Glutamatergic neuron (in vitro differentiated cells): ENCODE measurements at regions not wholly inside any gene's neighbourhood (a gene's known extent, or its start where the extent isn't known, plus 50 kb on each side); places are given as distances from the start of the nearest gene placed in this dataset.

Experiments
- DNase-seq: peaks from one replicate; pipeline ENCODE4 v3.0.0; 2022
- H3K27ac Mint-ChIP-seq: one replicate; pipeline ENCODE4 v1.8.0; 2020; ENCODE audit warnings: mild to moderate bottlenecking, mixed read lengths, inconsistent platforms; ENCODE audit not compliant: unreplicated experiment
- H3K27me3 Mint-ChIP-seq: one replicate; pipeline ENCODE4 v1.8.0; 2020; ENCODE audit warnings: mild to moderate bottlenecking, moderate library complexity, mixed read lengths, inconsistent platforms; ENCODE audit not compliant: unreplicated experiment
- H3K36me3 Mint-ChIP-seq: one replicate; pipeline ENCODE4 v1.8.0; 2020; ENCODE audit warnings: mild to moderate bottlenecking, mixed read lengths, inconsistent platforms; ENCODE audit not compliant: unreplicated experiment
- H3K4me1 Mint-ChIP-seq: one replicate; pipeline ENCODE4 v1.8.0; 2020; ENCODE audit warnings: mild to moderate bottlenecking, low read depth, mixed read lengths, inconsistent platforms; ENCODE audit not compliant: unreplicated experiment
- H3K4me3 Mint-ChIP-seq: one replicate; pipeline ENCODE4 v1.8.0; 2020; ENCODE audit warnings: mild to moderate bottlenecking, mixed read lengths, inconsistent platforms; ENCODE audit not compliant: unreplicated experiment
- H3K9me3 Mint-ChIP-seq: one replicate; pipeline ENCODE4 v1.8.0; 2020; ENCODE audit warnings: mild to moderate bottlenecking, moderate library complexity, mixed read lengths, inconsistent platforms; ENCODE audit not compliant: unreplicated experiment
- TF ChIP-seq, protein P1 (sequence below): fragments of 200-600 bp; sonication (generic); IDR thresholded peaks from one replicate; pipeline ENCODE4 v1.5.0; 2021; ENCODE audit not compliant: partially characterized antibody, unreplicated experiment

DNA sequence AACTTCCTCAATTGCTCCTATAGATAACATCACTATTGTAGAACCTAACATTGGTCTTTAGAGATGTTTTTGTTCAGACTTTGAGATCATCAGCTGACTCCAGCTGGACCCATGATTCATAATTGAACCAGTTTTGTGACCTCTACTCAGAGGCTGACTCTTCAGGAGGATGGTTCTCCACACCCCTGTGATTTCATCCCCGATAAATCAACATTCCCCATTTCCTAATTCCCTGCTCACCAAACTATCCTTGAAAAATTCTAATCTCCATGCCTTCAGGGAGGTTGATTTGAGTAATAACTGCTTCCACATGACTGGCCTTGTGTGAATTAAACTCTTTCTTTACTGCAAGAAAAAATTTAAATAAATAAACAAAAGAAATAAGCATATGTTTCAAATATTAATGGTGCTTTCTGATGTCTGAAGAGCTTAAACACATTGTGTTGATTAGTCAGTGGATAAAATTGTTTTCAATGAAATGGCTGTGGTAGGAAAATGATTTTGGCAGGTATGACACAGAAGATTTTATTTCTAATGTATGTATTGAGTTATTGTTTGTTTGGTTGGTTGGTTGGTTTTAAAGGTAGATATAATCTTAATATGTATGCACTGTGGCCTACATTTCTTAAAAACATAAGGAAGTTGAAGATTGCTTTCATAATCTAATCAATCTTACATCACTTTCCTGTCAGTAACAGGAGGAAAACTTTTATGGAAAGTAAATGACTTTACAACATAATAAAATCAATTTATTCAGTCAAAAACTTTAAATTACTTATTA, 427.9 kb upstream of the CCDC179 start:
- no peak for DNase-seq
- Mint-ChIP-seq H3K36me3 (no peaks in the 10 kb centered on the region), H3K27ac (no peak overlapping the region), H3K9me3 (no peaks in the 10 kb centered on the region), H3K27me3 (no peaks in the 10 kb centered on the region), H3K4me1 (no peaks in the 10 kb centered on the region), H3K4me3 (no peak overlapping the region)
- TF ChIP-seq, protein P1, sequence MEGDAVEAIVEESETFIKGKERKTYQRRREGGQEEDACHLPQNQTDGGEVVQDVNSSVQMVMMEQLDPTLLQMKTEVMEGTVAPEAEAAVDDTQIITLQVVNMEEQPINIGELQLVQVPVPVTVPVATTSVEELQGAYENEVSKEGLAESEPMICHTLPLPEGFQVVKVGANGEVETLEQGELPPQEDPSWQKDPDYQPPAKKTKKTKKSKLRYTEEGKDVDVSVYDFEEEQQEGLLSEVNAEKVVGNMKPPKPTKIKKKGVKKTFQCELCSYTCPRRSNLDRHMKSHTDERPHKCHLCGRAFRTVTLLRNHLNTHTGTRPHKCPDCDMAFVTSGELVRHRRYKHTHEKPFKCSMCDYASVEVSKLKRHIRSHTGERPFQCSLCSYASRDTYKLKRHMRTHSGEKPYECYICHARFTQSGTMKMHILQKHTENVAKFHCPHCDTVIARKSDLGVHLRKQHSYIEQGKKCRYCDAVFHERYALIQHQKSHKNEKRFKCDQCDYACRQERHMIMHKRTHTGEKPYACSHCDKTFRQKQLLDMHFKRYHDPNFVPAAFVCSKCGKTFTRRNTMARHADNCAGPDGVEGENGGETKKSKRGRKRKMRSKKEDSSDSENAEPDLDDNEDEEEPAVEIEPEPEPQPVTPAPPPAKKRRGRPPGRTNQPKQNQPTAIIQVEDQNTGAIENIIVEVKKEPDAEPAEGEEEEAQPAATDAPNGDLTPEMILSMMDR: no peak

DNA sequence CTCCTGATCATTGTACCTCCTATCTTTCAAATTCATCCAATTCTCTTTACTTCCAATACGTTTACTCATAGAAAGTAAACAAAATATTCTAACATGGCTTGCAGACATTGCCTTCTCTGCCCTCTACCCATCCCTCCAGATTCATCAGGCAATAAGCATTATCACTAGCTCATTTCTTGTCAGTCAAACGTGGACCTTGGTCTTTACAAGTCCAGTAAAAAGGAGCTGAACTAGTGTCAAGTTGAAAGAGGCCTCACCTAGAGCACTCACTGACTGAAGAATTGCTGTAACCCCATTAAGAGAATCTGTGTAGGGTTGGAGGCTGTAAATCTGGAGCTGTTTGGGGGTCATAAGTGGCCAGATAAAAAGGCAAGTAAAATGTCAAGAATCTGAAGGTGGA, 435.0 kb upstream of the CCDC179 start:
- H3K4me3 Mint-ChIP-seq: no peak overlapping the region
- no peaks in the 10 kb centered on the region for H3K9me3 Mint-ChIP-seq
- H3K27me3 Mint-ChIP-seq: peaks cover 1% of the 10 kb centered on the region
- H3K36me3 Mint-ChIP-seq: no peaks in the 10 kb centered on the region
- TF ChIP-seq, protein P1: no peak
- DNase-seq: no peak
- H3K27ac Mint-ChIP-seq: no peak overlapping the region
- H3K4me1 Mint-ChIP-seq: no peaks in the 10 kb centered on the region

DNA sequence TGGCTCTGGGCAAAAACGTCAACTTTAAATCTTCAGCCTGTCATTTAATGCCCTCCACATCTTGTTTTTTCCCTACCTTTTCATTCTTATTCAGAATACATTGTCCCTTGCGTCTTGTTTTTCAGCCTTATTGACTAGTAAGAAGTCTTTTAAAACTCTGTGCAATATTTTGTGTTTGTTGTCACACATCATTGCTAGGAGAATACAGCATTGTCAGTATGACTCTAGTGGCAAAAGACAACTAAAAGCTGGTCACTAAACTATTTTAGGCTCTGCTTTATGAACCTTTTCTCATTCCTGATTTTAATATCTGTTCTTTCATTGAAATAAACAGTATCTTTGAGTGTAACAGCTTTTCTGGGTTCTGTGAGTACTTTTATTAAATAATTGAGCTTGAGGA, 447.8 kb upstream of the CCDC179 start:
- H3K4me1 Mint-ChIP-seq: peaks cover 4% of the 10 kb centered on the region
- TF ChIP-seq, protein P1: no peak
- H3K36me3 Mint-ChIP-seq: no peaks in the 10 kb centered on the region
- H3K9me3 Mint-ChIP-seq: no peaks in the 10 kb centered on the region
- no peak overlapping the region for H3K27ac Mint-ChIP-seq
- H3K27me3 Mint-ChIP-seq: no peaks in the 10 kb centered on the region
- DNase-seq: no peak
- no peak overlapping the region for H3K4me3 Mint-ChIP-seq

DNA sequence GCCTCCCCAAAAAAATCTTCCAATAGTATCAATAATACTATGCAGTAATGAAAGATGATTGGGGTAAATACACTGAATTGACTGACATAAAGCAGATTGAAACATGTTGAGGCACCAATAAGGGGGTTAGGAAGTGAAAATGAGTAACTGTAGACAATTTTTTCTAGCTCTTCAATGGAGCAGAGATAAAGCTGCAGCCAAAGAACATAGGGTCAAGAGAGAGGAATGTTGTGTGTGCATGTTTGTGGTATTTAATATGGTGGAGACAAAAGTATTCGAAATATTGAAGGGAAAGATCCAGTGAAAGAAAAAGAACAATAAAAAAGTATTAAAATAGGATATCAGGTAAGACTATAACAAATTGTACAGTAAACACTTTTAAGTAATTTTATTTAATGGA, 450.0 kb upstream of the CCDC179 start:
- H3K27me3 Mint-ChIP-seq: no peaks in the 10 kb centered on the region
- H3K4me3 Mint-ChIP-seq: no peak overlapping the region
- no peak overlapping the region for H3K27ac Mint-ChIP-seq
- TF ChIP-seq, protein P1: no peak
- H3K9me3 Mint-ChIP-seq: no peaks in the 10 kb centered on the region
- no peaks in the 10 kb centered on the region for H3K36me3 Mint-ChIP-seq
- H3K4me1 Mint-ChIP-seq: peaks cover 4% of the 10 kb centered on the region
- no peak for DNase-seq
